OCI-LY7 (cell line): ENCODE measurements at regions not wholly inside any gene's neighbourhood (a gene's known extent, or its start where the extent isn't known, plus 50 kb on each side); places are given as distances from the start of the nearest gene placed in this dataset.
"Not testable (repeated sequence)": the region's sequence is repeated elsewhere in the genome, so short reads cannot be mapped to it uniquely, and the experiment has no call there.

Experiments
- BruUV-seq: library from RNA; stranded (reverse); fragments of 400-500 nt; replicated peaks from 2 replicates; lab custom pipeline; 2021; lab: Mats Ljungman, UMichigan
- CTCF ChIA-PET: fragments of 300-600 bp; sonication (Branson Sonifier 250); formaldehyde crosslinking; loops from one replicate; lab custom pipeline; 2022; ENCODE audit warnings: antibody characterized with exemption; ENCODE audit not compliant: unreplicated experiment; lab: Charles Lee
- POLR2A ChIA-PET: fragments of 300-600 bp; sonication (Branson Sonifier 250); formaldehyde crosslinking; loops from one replicate; lab custom pipeline; 2022; ENCODE audit warnings: antibody characterized with exemption; lab: Charles Lee
- DNase-seq: peaks from one replicate; pipeline ENCODE4 v3.0.0-alpha.2; 2015; ENCODE audit warnings: low spot score
- H2AFZ ChIP-seq: fragments of 200-600 bp; sonication (generic), shearing (Covaris generic); 2 replicates; pipeline ENCODE4 v1.6.1; 2014; ENCODE audit warnings: mild to moderate bottlenecking, antibody characterized with exemption, low read length, moderate library complexity
- H3K27ac ChIP-seq: fragments of 200-600 bp; sonication (generic); 2 replicates; pipeline ENCODE4 v1.5.1; 2014; ENCODE audit warnings: mixed run types, low read depth, mild to moderate bottlenecking, moderate library complexity, low read length, inconsistent platforms; ENCODE audit not compliant: poor library complexity, severe bottlenecking
- H3K36me3 ChIP-seq: fragments of 200-600 bp; sonication (generic); 2 replicates; pipeline ENCODE4 v1.6.1; 2014; ENCODE audit warnings: mild to moderate bottlenecking, antibody characterized with exemption, low read length, moderate library complexity, mixed read lengths; ENCODE audit not compliant: insufficient read depth
- H3K4me1 ChIP-seq: fragments of 200-600 bp; sonication (generic); 2 replicates; pipeline ENCODE4 v1.5.1; 2014; ENCODE audit warnings: mild to moderate bottlenecking, low read length; ENCODE audit not compliant: insufficient read depth, poor library complexity, severe bottlenecking
- H3K4me2 ChIP-seq: fragments of 200-600 bp; sonication (generic); 2 replicates; pipeline ENCODE4 v1.6.1; 2014; ENCODE audit warnings: mild to moderate bottlenecking, low read length
- H3K4me3 ChIP-seq: fragments of 200-600 bp; sonication (generic); 2 replicates; pipeline ENCODE4 v1.5.1; 2014; ENCODE audit warnings: mild to moderate bottlenecking, low read depth, low read length; ENCODE audit not compliant: poor library complexity, severe bottlenecking
- H3K79me2 ChIP-seq: fragments of 200-600 bp; sonication (generic); 2 replicates; pipeline ENCODE4 v1.6.1; 2016; ENCODE audit warnings: low read depth, mild to moderate bottlenecking, low read length, moderate library complexity, mixed read lengths; ENCODE audit not compliant: insufficient read depth
- H3K9me2 ChIP-seq: fragments of 200-600 bp; sonication (generic); 2 replicates; pipeline ENCODE4 v1.6.1; 2016; ENCODE audit warnings: mild to moderate bottlenecking, low read length, mixed read lengths; ENCODE audit not compliant: insufficient read depth
- H3K9me3 ChIP-seq: fragments of 200-600 bp; sonication (generic); 2 replicates; pipeline ENCODE4 v1.6.1; 2014; ENCODE audit warnings: mild to moderate bottlenecking, mixed run types, low read length, mixed read lengths
- H4K20me1 ChIP-seq: fragments of 200-600 bp; sonication (generic); 2 replicates; pipeline ENCODE4 v1.6.1; 2014; ENCODE audit warnings: mild to moderate bottlenecking, antibody characterized with exemption, low read length, moderate library complexity, mixed read lengths; ENCODE audit not compliant: insufficient read depth
- CTCF ChIP-seq: fragments of 200-600 bp; sonication (generic); conservative IDR thresholded peaks from 2 replicates; pipeline ENCODE4 v1.5.1; 2014; ENCODE audit warnings: mild to moderate bottlenecking, antibody characterized with exemption, low read length, moderate library complexity, mixed read lengths
- EZH2phosphoT487 ChIP-seq: fragments of 200-600 bp; sonication (generic); IDR thresholded peaks from 2 replicates; pipeline ENCODE4 v1.6.1; 2018; ENCODE audit warnings: low read depth, borderline replicate concordance, mild to moderate bottlenecking, mixed run types, antibody characterized with exemption, low read length, moderate library complexity, mixed read lengths
- intact Hi-C: fragments of 100-400 bp; cut with micrococcal nuclease; formaldehyde crosslinking; loops from one replicate; pipeline ENCODE4 v1.10.0; 2022; ENCODE audit not compliant: unreplicated experiment

DNA sequence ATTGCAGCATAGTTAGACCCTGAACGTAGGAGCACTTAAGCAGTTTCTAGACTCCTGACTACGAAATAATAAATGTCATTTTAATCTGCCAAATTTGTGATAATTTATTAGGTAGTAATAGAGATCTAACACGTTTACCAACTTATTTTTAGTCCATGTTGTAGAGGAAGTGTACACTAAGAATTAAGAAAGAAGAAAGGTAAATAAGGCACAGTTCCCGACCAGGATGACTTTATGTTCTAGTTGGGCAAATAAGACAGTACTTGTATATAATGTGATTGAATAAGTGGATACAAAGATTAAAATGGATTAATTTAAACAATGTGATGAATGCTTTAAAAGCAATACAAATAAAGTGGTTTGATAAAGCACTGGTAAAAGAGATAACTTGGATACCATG lies 1306.2 kb upstream of the PCDH20 start:
- Histone ChIP-seq H3K4me2 (no peak overlapping the region), H3K36me3 (no peaks in the 10 kb centered on the region), H3K4me1 (no peaks in the 10 kb centered on the region), H3K4me3 (no peak overlapping the region), H3K9me3 (no peaks in the 10 kb centered on the region), H2AFZ (no peak overlapping the region), H3K27ac (no peak overlapping the region), H3K79me2 (no peaks in the 10 kb centered on the region), H4K20me1 (no peaks in the 10 kb centered on the region), H3K9me2 (no peaks in the 10 kb centered on the region)
- ChIA-PET CTCF (no interaction called here), POLR2A (no interaction called here)
- BruUV-seq: no TSS peak
- TF ChIP-seq CTCF (no peak), EZH2phosphoT487 (no peak)
- intact Hi-C loops: no loop called here
- no peak for DNase-seq

DNA sequence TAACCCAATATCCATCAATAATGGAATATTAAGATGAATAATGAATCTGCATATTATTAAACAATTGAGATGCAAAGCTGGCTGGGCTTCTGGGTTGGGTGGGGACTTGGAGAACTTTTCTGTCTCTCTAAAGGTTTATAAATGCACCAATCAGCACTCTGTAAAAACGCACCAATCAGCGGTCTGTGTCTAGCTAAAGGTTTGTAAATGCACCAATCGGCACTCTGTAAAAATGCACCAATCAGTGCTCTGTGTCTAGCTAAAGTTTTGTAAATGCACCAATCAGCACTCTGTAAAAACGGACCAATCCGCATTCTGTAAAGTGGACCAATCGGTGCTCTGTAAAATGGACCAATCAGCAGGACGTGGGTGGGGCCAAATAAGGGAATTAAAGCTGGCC lies 1296.3 kb upstream of the PCDH20 start:
- DNase-seq, H3K27ac ChIP-seq, intact Hi-C loops, CTCF ChIA-PET, H3K9me3 ChIP-seq, H3K4me2 ChIP-seq, BruUV-seq, H3K79me2 ChIP-seq, POLR2A ChIA-PET, H3K4me1 ChIP-seq, H2AFZ ChIP-seq, H3K36me3 ChIP-seq, H3K4me3 ChIP-seq, H3K9me2 ChIP-seq, H4K20me1 ChIP-seq: not testable (repeated sequence)

DNA sequence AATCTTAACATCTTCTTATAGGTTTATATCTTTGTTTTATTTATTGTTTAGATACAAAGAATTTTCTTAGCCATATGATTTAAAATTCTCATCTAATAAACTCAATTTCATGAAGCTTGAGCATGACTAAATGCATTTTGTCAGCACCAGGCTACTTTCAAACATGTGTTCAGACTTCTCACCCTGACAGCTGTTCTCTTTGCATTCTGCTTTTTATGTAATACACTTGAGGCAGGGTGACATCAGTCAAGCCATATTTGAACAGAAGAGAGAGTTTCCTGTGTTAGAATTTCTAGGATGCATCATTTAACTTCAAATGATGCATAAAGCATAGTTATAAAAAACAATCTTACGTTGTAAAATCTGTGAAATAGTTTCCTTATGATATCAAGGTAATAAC lies 1295.1 kb upstream of the PCDH20 start:
- no peak overlapping the region for H3K4me2 ChIP-seq
- H3K79me2 ChIP-seq: no peaks in the 10 kb centered on the region
- no peak overlapping the region for H3K4me3 ChIP-seq
- no peaks in the 10 kb centered on the region for H3K4me1 ChIP-seq
- BruUV-seq: no TSS peak
- ChIA-PET CTCF (no interaction called here), POLR2A (interaction anchor here (0.7 to 1.2 kb wide), 5 partner anchors 10 to 722 kb away, joined by 3 read pairs; no protein-coding TSS in a partner anchor)
- H3K36me3 ChIP-seq: no peaks in the 10 kb centered on the region
- H3K27ac ChIP-seq: no peak overlapping the region
- intact Hi-C loops: no loop called here
- no peaks in the 10 kb centered on the region for H3K9me2 ChIP-seq
- peak overlapping the region; percentile 44; the same call in 1 of the 2 replicates for H2AFZ ChIP-seq
- TF ChIP-seq EZH2phosphoT487 (no peak), CTCF (no peak)
- H3K9me3 ChIP-seq: peaks cover 8% of the 10 kb centered on the region; the same call in 1 of the 2 replicates
- peak; percentile 5 for DNase-seq
- no peaks in the 10 kb centered on the region for H4K20me1 ChIP-seq
